GM18520 (cell line): ENCODE measurements at regions not wholly inside any gene's neighbourhood (a gene's known extent, or its start where the extent isn't known, plus 50 kb on each side); places are given as distances from the start of the nearest gene placed in this dataset.

Source experiments
- ATAC-seq: cut with Tn5 transposase; IDR thresholded peaks from one replicate; pipeline ENCODE4 v1.9.1; 2021; ENCODE audit not compliant: unreplicated experiment

DNA sequence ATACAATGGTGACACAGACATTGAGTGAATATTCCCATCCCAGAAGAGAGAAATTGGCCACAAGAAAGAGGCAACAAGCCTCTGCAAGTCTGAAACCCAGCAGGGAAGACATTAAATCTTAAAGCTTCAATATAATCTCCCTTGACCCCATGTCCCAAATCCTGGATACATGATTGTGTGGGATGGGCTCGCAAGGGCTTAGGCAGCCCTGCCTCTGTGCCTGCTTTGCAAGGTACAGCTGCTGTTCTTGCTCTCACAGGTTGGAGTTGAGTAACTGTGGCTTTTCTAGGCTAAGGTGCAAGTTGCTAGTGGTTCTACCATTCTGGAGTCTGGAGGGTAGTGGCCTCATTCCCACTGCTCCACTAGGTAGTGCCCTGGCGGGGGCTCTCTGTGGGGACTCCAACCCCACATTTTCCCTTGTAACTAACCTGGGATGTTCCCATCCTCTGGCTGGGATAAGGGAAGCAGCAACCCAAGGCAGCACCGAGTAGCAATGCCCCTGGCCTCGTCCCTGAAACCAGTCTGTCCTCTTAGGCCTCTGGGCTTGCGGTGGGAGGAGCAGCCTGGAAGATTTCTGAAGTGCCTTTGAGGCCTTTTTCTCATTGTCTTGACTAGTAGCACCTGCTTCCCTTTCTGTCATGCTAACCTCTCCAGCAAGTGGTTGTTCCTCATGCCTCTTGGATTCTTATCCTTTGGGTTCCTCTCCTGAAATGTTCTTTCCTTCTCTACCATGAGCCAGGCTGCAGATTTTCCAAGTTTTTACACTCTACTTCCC, 90.0 kb downstream of the FAM174B start:
- ATAC-seq, result no peak

DNA sequence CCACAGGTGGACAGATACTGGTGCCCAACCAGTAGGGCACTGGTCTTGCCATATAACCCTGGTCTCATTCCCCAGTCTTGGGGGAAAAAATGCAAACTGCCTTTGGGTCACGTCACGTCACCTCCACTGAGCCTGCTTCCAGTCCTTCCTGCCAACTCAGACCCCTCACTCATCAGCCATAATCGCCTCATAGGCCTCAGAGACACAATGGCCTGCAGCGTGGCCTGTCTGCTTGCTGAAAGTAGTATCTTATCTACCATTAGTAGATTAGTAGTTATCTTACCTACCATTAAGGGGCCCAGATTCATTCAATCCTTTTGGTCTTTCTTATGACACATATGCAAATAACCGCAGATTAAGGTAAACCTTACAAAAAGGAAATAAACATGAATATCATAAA, 93.8 kb downstream of the FAM174B start:
- ATAC-seq, result no peak

GRCh38 chr15:92553317-92553716, 102.3 kb downstream of the FAM174B start:
- ATAC-seq, result no peak

GRCh38 chr15:92545996-92546395, 109.6 kb downstream of the FAM174B start:
- no peak for ATAC-seq

GRCh38 chr15:92541291-92542200, 114.0 kb downstream of the FAM174B start:
- no peak for ATAC-seq

DNA sequence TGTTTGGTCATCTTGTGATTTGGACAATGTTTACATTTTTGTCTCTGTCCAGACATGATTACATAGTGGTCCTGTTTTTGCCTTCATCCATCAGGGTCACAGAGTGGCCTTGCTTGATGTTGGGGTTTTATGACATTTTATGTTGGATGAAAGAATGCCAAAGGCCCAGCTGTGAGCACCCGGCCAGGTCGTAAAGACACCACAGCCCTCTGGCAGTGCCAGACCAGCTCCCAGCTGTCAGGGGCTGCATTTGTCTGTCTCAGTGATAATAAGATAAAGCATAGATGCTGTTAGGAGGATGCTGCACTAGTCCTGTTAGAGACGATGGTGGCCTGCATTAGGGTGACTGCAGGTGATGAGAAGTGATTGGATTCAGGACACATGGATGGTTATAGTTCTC, 117.5 kb downstream of the FAM174B start:
- no peak for ATAC-seq

DNA sequence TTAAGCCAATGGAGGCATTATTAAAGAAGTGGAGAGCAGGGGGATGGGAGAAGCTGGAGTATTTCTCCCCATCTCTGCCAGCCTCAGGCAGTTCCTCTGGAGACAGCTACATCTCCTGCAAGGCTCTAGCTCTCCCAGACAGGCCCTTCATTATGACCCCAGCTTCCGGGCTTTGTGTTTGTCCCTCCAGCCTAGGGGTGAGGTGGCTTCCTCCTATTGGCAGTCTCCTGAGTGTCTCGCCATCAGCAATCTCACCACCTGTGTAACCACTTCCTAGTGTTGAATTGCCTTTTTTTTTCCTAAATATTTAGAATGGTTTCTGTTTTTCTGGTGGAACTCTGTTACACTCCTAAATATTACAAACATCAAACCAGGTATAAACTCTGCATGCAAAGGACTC, 122.3 kb downstream of the FAM174B start:
- no peak for ATAC-seq

GRCh38 chr15:92531406-92531805, 124.2 kb downstream of the FAM174B start:
- no peak for ATAC-seq

DNA sequence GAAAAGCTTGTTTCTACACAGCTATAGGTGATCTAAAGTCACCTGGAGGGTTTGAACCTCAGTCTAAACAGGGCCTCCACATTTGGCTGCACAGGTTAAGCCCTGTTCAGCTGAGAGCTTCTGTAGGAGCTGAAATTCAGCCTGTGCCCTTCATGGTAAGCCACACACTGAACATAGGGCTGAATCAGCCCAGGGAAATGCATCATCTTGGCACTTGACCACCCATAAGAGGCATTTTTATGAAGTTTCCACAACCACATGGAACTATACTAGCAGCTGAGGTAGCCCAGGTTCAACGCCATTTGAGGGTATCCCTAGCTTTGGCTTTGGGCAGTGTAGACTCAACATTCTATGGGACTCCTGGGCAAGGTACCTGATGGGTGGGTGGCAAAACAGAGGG, 126.8 kb downstream of the FAM174B start:
- ATAC-seq, result no peak

GRCh38 chr15:92527197-92527596, 128.4 kb downstream of the FAM174B start:
- no peak for ATAC-seq

DNA sequence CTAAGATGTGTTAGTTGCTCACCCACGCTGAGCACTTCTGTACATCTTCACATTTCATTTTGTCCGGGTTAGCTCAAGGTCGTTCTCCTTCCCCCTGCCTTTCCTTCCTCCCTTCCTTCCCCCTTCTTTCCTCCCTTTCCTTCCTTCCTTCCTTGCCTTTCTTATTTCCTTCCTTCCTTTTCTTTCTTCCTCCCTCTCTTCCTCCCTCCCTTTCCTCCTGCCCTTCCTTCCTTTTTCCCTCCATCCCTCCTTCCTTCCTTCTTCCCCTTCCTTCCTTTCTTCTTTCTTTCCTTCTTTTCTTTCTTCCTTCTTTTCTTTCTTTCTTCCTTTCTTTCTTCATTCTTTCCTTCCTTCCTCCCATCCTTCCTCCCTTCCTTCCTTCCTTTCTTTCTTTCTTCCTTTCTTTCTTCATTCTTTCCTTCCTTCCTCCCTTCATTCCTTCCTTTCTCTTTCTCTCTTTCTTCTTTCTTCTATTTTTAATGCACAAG, 129.8 kb downstream of the FAM174B start:
- no peak for ATAC-seq

GRCh38 chr15:92524874-92525565, 130.6 kb downstream of the FAM174B start:
- no peak for ATAC-seq

DNA sequence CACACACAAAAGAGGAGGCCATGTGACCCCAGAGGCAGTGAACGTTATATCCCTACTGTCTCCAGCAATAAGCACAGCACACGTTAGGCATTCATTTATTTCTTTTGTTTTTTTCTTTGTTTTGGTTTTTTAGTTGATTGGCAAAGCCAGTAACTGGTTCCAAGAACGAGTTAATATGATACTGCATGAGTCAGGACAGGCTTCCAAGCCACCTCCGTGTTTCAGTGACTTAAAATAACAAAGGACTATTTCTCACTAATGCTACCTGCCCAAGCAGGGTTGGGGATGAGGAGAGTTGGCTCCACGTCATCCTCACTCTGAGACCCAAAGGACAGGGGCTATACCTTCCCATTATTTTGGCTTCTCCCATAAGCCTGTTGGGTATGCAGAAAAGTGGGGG, 130.5 kb downstream of the ST8SIA2 start:
- no peak for ATAC-seq

GRCh38 chr15:92523176-92523575, 129.5 kb downstream of the ST8SIA2 start:
- no peak for ATAC-seq

DNA sequence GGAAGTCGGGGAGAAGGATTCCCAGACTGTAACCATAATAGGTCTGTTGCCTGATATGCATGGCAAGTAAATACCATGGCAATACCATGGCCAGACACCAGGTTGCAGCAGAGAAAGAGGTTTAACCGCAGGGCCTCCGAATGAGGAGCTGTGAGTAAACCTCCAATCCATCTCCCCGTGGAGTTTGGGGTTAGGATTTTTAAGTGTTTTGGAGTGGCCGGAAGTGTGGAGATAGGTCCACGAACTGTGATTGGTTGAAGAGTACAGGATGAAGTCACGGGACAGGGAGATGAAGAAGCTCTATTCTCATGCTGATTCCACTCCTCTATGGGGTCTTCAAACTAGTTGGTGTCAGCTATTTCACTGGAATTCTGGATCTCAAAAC, 127.9 kb downstream of the ST8SIA2 start:
- ATAC-seq, result peak; percentile 77

GRCh38 chr15:92520914-92521623, 127.4 kb downstream of the ST8SIA2 start:
- ATAC-seq, result no peak

DNA sequence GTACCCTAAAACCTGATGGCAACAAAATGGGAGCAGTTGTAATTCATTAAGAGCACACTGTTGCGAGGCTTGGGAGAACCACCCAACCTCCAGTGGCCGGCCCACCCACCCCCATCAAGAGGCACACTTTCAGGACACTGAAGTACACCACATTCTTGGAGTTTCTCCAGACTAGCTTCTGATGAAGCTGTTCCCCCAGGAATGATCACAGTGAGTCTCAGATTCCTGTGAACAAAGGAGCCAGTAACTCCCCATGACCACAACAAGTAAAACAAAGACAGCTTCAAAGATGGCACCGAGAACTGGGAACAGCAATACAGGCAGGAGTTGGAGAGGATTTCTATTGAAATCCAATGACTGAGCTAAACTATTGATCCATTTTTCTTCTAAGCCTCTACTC, 126.0 kb downstream of the ST8SIA2 start:
- ATAC-seq, result no peak
